Lung (tissue), 11 donors: ENCODE measurements at regions not wholly inside any gene's neighbourhood (a gene's known extent, or its start where the extent isn't known, plus 50 kb on each side); places are given as distances from the start of the nearest gene placed in this dataset.

ENCODE experiments used
- ATAC-seq: fragments of 200-7000 bp; cut with Tn5 transposase; one replicate; pipeline ENCODE4 v1.9.1; 2020; ENCODE audit warnings: moderate number of reproducible peaks; ENCODE audit not compliant: insufficient read depth, low FRiP score
- DNase-seq, 3 donors: peaks; one replicate each; pipeline ENCODE4 v3.0.0-alpha.2; 2013 to 2017
- H3K27ac ChIP-seq, 2 donors: one replicate each; pipeline ENCODE4 v1.5.1; 2013; ENCODE audit warnings: mild to moderate bottlenecking in 2 of 2, moderate library complexity in 2 of 2, control low read depth in 1 of 2, inconsistent platforms in 1 of 2, low read depth in 1 of 2, low read length in 1 of 2
- H3K27me3 ChIP-seq, 3 donors: one replicate each; pipeline ENCODE4 v1.5.1; 2013; ENCODE audit warnings: low read length in 2 of 3; ENCODE audit not compliant: control insufficient read depth in 3 of 3, insufficient read depth in 3 of 3
- H3K36me3 ChIP-seq, 4 donors: one replicate each; pipeline ENCODE4 v1.5.1; 2013; ENCODE audit warnings: low read length in 4 of 4, mild to moderate bottlenecking in 1 of 4, moderate library complexity in 1 of 4; ENCODE audit not compliant: control insufficient read depth in 4 of 4, insufficient read depth in 4 of 4
- H3K4me1 ChIP-seq, 5 donors: one replicate each; pipeline ENCODE4 v1.5.1; 2013; ENCODE audit warnings: low read length in 5 of 5, mild to moderate bottlenecking in 2 of 5, moderate library complexity in 1 of 5; ENCODE audit not compliant: control insufficient read depth in 5 of 5, insufficient read depth in 5 of 5
- H3K4me3 ChIP-seq: one replicate; pipeline ENCODE4 v1.5.1; 2013; ENCODE audit warnings: mild to moderate bottlenecking, control low read depth, moderate library complexity
- H3K9ac ChIP-seq, 2 donors: one replicate each; pipeline ENCODE4 v1.5.1; 2013; ENCODE audit warnings: low read length in 2 of 2, control low read depth in 1 of 2; ENCODE audit not compliant: insufficient read depth in 1 of 2
- H3K9me3 ChIP-seq, 4 donors: one replicate each; pipeline ENCODE4 v1.5.1; 2013; ENCODE audit warnings: low read length in 3 of 4, mild to moderate bottlenecking in 1 of 4, moderate library complexity in 1 of 4; ENCODE audit not compliant: control insufficient read depth in 4 of 4, insufficient read depth in 3 of 4
- WGBS, 2 donors: extraction: QIAGEN DNeasy Blood & Tissue Kit; methylation state at CpG; one replicate each; pipeline ENCODE4 v1.1.7; 2013; 5-methylcytosine and 5-hydroxymethylcytosine counted together
- TF ChIP-seq, protein P1 (sequence below): IDR thresholded peaks from 2 replicates; pipeline ENCODE4 v1.5.1; 2012; ENCODE audit warnings: mild to moderate bottlenecking; ENCODE audit errors: control extremely low read depth, extremely low read depth
- donor health status: control.
- donor health status: control.
- donor health status: Bipolar disorder and iron deficiency.
- donor health status: healthy.
- donor health status: DM: yes; HTN: yes; CAD: no.

DNA sequence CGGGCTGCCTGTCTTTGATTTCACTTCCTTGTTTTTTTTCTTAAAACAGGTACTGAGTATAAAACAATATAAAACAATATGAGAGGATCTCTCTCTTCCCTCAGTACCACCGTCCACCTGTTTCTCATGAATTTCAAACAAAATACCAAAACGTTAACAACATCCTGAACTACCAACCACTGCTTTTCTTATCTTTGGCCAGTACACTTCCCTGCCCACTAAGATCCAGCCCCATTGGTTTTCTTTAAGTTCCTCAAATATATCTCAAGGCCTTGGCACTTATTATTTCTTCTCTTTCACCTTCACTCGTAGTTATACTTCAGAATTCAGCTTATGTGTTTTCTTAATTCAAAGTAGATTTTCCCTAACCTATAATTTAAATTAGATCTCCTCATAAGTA is 370.2 kb upstream of the GRIA3 start:
- DNase-seq: no peak
- H3K36me3 ChIP-seq: no peaks in the 10 kb centered on the region
- no peak overlapping the region for H3K27ac ChIP-seq
- H3K9ac ChIP-seq: no peak overlapping the region
- peaks cover 0 to 5% (median 2%) of the 10 kb centered on the region in 4 donors for H3K9me3 ChIP-seq
- no peak for ATAC-seq
- WGBS, 2 donors: 41 to 56% methylated on average over 4 of the region's 4 CpGs
- no peaks in the 10 kb centered on the region for H3K4me1 ChIP-seq
- TF ChIP-seq, protein P1, sequence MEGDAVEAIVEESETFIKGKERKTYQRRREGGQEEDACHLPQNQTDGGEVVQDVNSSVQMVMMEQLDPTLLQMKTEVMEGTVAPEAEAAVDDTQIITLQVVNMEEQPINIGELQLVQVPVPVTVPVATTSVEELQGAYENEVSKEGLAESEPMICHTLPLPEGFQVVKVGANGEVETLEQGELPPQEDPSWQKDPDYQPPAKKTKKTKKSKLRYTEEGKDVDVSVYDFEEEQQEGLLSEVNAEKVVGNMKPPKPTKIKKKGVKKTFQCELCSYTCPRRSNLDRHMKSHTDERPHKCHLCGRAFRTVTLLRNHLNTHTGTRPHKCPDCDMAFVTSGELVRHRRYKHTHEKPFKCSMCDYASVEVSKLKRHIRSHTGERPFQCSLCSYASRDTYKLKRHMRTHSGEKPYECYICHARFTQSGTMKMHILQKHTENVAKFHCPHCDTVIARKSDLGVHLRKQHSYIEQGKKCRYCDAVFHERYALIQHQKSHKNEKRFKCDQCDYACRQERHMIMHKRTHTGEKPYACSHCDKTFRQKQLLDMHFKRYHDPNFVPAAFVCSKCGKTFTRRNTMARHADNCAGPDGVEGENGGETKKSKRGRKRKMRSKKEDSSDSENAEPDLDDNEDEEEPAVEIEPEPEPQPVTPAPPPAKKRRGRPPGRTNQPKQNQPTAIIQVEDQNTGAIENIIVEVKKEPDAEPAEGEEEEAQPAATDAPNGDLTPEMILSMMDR: no peak
- H3K4me3 ChIP-seq: no peak overlapping the region
- no peaks in the 10 kb centered on the region for H3K27me3 ChIP-seq

GRCh38 chrX:122816288-122816687 is 367.8 kb upstream of the GRIA3 start:
- no peaks in the 10 kb centered on the region for H3K4me1 ChIP-seq
- no peaks in the 10 kb centered on the region for H3K27me3 ChIP-seq
- H3K4me3 ChIP-seq: no peak overlapping the region
- no peak for ATAC-seq
- no peaks in the 10 kb centered on the region for H3K36me3 ChIP-seq
- H3K27ac ChIP-seq: no peak overlapping the region
- H3K9ac ChIP-seq: no peak overlapping the region
- no peak for DNase-seq
- WGBS, 2 donors: 85 to 100% methylated on average over 1 of the region's 1 CpG
- H3K9me3 ChIP-seq: peaks cover 0 to 5% (median 2%) of the 10 kb centered on the region in 4 donors
- TF ChIP-seq, protein P1: no peak

DNA sequence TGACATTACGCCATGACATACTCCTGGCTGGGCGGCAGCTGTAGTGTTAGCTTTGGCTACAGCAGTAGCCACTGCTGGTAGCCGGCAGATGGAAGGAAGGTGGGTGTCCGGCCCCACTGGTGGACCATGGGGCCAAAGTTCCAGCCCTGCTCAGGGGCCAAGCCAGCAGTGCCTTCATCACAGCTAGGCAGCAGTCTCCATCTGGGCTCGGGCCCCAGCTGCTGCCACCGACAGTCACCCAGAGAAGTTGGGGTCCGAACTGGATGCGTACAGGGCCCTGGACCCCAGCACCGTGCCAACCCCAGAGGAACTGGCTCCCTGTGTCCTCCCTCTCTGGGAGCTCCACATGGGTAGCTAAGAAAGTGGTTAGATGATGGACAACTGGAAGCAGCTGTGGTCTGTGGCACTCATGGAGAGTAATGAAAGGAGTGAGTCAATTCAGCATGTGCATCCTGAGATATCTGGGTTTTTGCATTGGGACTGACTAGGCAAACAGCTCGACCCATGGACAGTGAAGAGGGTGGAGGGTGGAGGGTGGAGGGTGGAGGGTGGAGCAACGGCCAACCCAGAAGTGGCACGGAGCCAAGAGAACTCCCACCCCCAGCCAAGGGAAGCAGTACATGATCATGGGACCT is 366.6 kb upstream of the GRIA3 start:
- ATAC-seq (no peak), DNase-seq (no peak)
- Histone ChIP-seq H3K9ac (no peak overlapping the region), H3K4me1 (no peaks in the 10 kb centered on the region), H3K36me3 (no peaks in the 10 kb centered on the region), H3K4me3 (no peak overlapping the region), H3K27me3 (no peaks in the 10 kb centered on the region), H3K27ac (no peak overlapping the region), H3K9me3 (peaks cover 0 to 5% (median 2%) of the 10 kb centered on the region in 4 donors)
- WGBS, 2 donors: 74 to 77% methylated on average over 12 of the region's 12 CpGs
- TF ChIP-seq, protein P1: no peak

DNA sequence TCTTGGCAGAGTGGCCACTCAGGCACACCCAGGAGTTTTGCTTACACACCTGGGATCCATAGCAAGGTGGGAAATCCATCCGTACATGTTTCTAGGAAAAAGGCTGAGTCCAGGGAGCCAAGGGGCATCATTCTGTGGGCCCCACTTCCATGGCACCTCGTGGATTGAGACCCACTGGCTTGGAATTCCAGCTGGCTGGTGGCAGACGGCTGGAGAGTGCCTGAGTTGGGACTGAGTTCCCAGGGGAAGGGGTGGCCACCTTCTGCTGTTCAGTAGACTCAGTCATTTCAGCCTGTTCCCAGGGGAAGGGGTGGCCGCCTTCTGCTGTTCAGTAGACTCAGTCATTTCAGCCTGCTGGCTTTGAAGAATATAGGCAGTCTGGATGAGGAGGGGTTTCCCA is 366.0 kb upstream of the GRIA3 start:
- Histone ChIP-seq H3K4me1 (no peaks in the 10 kb centered on the region), H3K9ac (no peak overlapping the region), H3K4me3 (no peak overlapping the region), H3K9me3 (peaks cover 0 to 5% (median 2%) of the 10 kb centered on the region in 4 donors), H3K36me3 (no peaks in the 10 kb centered on the region), H3K27ac (no peak overlapping the region), H3K27me3 (no peaks in the 10 kb centered on the region)
- DNase-seq (no peak), ATAC-seq (no peak)
- TF ChIP-seq, protein P1: no peak
- 61 to 66% methylated on average over 3 to 4 of the region's 4 CpGs for WGBS, 2 donors
